RWPE2 (cell line): ENCODE measurements at regions not wholly inside any gene's neighbourhood (a gene's known extent, or its start where the extent isn't known, plus 50 kb on each side); places are given as distances from the start of the nearest gene placed in this dataset.

Source experiments
- ATAC-seq: fragments of 200-7000 bp; cut with Tn5 transposase; 3 replicates; pipeline ENCODE4 v1.9.1; 2021; ENCODE audit warnings: low read depth
- DNase-seq: peaks from one replicate; pipeline ENCODE4 v3.0.0-alpha.2; 2020; ENCODE audit warnings: low spot score
- H3K27ac ChIP-seq: fragments of 450-650 bp; 2 replicates; pipeline ENCODE4 v1.5.1; 2017; ENCODE audit warnings: mild to moderate bottlenecking; ENCODE audit not compliant: poor library complexity, severe bottlenecking
- H3K27me3 ChIP-seq: fragments of 250-450 bp; sonication (Bioruptor Pico); 2 replicates; pipeline ENCODE4 v1.5.1; 2021; ENCODE audit warnings: mild to moderate bottlenecking, moderate library complexity; ENCODE audit not compliant: insufficient read depth, poor library complexity, severe bottlenecking
- H3K36me3 ChIP-seq: fragments of 250-450 bp; sonication (Bioruptor Pico); 2 replicates; pipeline ENCODE4 v1.5.1; 2020; ENCODE audit warnings: low read depth, mild to moderate bottlenecking, moderate library complexity
- H3K4me1 ChIP-seq: fragments of 250-450 bp; sonication (Bioruptor Pico); 2 replicates; pipeline ENCODE4 v1.5.1; 2021; ENCODE audit warnings: mild to moderate bottlenecking, moderate library complexity; ENCODE audit not compliant: insufficient read depth, poor library complexity, severe bottlenecking
- H3K4me3 ChIP-seq: fragments of 250-450 bp; sonication (Bioruptor Pico); 2 replicates; pipeline ENCODE4 v1.5.1; 2021; ENCODE audit warnings: mild to moderate bottlenecking, moderate library complexity; ENCODE audit not compliant: severe bottlenecking
- H3K9me3 ChIP-seq: fragments of 250-450 bp; sonication (Bioruptor Pico); 2 replicates; pipeline ENCODE4 v1.5.1; 2021; ENCODE audit warnings: mild to moderate bottlenecking, moderate library complexity; ENCODE audit not compliant: severe bottlenecking
- TF ChIP-seq, protein P1 (sequence below): fragments of 450-650 bp; IDR thresholded peaks from one replicate; pipeline ENCODE4 v1.5.1; 2017; ENCODE audit warnings: mild to moderate bottlenecking, moderate library complexity; ENCODE audit not compliant: poor library complexity, severe bottlenecking

- Histone ChIP-seq H3K36me3 (no peaks in the 10 kb centered on the region), H3K27ac (no peak overlapping the region), H3K27me3 (no peaks in the 10 kb centered on the region), H3K9me3 (no peaks in the 10 kb centered on the region), H3K4me1 (no peaks in the 10 kb centered on the region), H3K4me3 (no peak overlapping the region)
- TF ChIP-seq, protein P1, sequence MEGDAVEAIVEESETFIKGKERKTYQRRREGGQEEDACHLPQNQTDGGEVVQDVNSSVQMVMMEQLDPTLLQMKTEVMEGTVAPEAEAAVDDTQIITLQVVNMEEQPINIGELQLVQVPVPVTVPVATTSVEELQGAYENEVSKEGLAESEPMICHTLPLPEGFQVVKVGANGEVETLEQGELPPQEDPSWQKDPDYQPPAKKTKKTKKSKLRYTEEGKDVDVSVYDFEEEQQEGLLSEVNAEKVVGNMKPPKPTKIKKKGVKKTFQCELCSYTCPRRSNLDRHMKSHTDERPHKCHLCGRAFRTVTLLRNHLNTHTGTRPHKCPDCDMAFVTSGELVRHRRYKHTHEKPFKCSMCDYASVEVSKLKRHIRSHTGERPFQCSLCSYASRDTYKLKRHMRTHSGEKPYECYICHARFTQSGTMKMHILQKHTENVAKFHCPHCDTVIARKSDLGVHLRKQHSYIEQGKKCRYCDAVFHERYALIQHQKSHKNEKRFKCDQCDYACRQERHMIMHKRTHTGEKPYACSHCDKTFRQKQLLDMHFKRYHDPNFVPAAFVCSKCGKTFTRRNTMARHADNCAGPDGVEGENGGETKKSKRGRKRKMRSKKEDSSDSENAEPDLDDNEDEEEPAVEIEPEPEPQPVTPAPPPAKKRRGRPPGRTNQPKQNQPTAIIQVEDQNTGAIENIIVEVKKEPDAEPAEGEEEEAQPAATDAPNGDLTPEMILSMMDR = no peak
- ATAC-seq (no peak), DNase-seq (no peak)
Observed at GRCh38 chr9:119834064-119834620, 464.9 kb upstream of the BRINP1 start.

GRCh38 chr9:119831309-119831708, 462.1 kb upstream of the BRINP1 start:
- Histone ChIP-seq H3K27ac (no peak overlapping the region), H3K27me3 (no peaks in the 10 kb centered on the region), H3K4me1 (no peaks in the 10 kb centered on the region), H3K36me3 (no peaks in the 10 kb centered on the region), H3K9me3 (no peaks in the 10 kb centered on the region), H3K4me3 (no peak overlapping the region)
- TF ChIP-seq, protein P1 = no peak
- ATAC-seq = no peak
- DNase-seq = no peak

GRCh38 chr9:119829748-119830147, 460.5 kb upstream of the BRINP1 start:
- H3K27ac ChIP-seq = no peak overlapping the region
- TF ChIP-seq, protein P1 = no peak
- H3K9me3 ChIP-seq = no peaks in the 10 kb centered on the region
- H3K36me3 ChIP-seq = no peaks in the 10 kb centered on the region
- H3K4me1 ChIP-seq = no peaks in the 10 kb centered on the region
- ATAC-seq (no peak), DNase-seq (no peak)
- H3K4me3 ChIP-seq = no peak overlapping the region
- no peaks in the 10 kb centered on the region for H3K27me3 ChIP-seq

GRCh38 chr9:119829186-119829585, 460.0 kb upstream of the BRINP1 start:
- no peak for DNase-seq
- H3K27ac ChIP-seq = no peak overlapping the region
- H3K36me3 ChIP-seq = no peaks in the 10 kb centered on the region
- TF ChIP-seq, protein P1 = no peak
- no peaks in the 10 kb centered on the region for H3K4me1 ChIP-seq
- no peaks in the 10 kb centered on the region for H3K27me3 ChIP-seq
- H3K4me3 ChIP-seq = no peak overlapping the region
- no peaks in the 10 kb centered on the region for H3K9me3 ChIP-seq
- ATAC-seq = no peak

DNA sequence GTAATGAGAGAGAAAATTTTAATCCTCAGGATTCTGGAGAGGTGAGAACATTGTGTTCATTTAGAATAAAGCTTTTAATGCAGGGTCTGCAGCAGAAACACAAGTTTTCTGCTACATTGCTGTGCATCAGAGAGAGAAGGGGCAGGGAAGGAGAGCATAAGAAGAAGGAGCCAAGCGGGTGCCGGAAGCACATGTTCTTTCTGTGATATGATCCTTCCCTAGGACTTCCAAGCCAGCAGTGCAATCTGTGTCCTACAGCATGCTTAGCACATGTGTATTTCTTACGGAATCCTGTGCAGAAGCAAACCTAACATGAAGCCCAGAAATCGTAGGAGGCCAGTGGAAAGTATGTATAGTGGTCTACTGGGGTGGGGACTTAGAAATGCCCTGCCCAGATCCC, 458.3 kb upstream of the BRINP1 start:
- no peak overlapping the region for H3K27ac ChIP-seq
- H3K4me1 ChIP-seq = no peaks in the 10 kb centered on the region
- no peaks in the 10 kb centered on the region for H3K9me3 ChIP-seq
- no peak for DNase-seq
- TF ChIP-seq, protein P1 = no peak
- H3K36me3 ChIP-seq = no peaks in the 10 kb centered on the region
- no peak for ATAC-seq
- no peaks in the 10 kb centered on the region for H3K27me3 ChIP-seq
- no peak overlapping the region for H3K4me3 ChIP-seq
